K562 (cell line): ENCODE measurements at regions not wholly inside any gene's neighbourhood (a gene's known extent, or its start where the extent isn't known, plus 50 kb on each side); places are given as distances from the start of the nearest gene placed in this dataset.

Experiments used
- ATAC-seq: fragments of 200-7000 bp; cut with Tn5 transposase; 3 replicates; pipeline ENCODE4 v1.9.1; 2020; ENCODE audit warnings: moderate library complexity
- BruUV-seq: library from RNA; stranded (reverse); fragments of 400-500 nt; replicated peaks from 2 replicates; lab custom pipeline; 2021; lab: Mats Ljungman, UMichigan
- CTCF ChIA-PET: fragments of 300-600 bp; formaldehyde crosslinking; extraction: SDS; loops from one replicate; lab custom pipeline; 2021; ENCODE audit warnings: low intra/inter-chr PET ratio; lab: Yijun Ruan, JAX
- POLR2A ChIA-PET: fragments of 300-600, 350-650 bp; sonication (Branson Sonifier 250); formaldehyde crosslinking; extraction: SDS; loops from one replicate; lab custom pipeline; 2021; ENCODE audit warnings: antibody characterized with exemption, inconsistent platforms; lab: Yijun Ruan, JAX
- DNase-seq, 4 experiments: peaks; one replicate each; pipeline versions ENCODE4 v3.0.0 to v3.0.0-alpha.2; 2011 to 2018; ENCODE audit warnings: low spot score in 3 of 4, mixed read lengths in 3 of 4; ENCODE audit errors: extremely low read depth in 1 of 4
- FAIRE-seq: peaks from 2 replicates; lab custom pipeline; 2011; peaks lifted over from hg19 to GRCh38; lab: Jason Lieb, UNC
- H2AFZ ChIP-seq: 2 replicates; pipeline ENCODE4 v1.6.0; 2011; ENCODE audit warnings: low read depth, low read length, control low read depth, inconsistent platforms
- H3K27ac ChIP-seq: fragments of 200-600 bp; 3 replicates; pipeline ENCODE4 v1.8.0; 2011; ENCODE audit warnings: low read depth, mild to moderate bottlenecking, control low read depth, inconsistent platforms, low read length, moderate library complexity, mixed read lengths; ENCODE audit errors: extremely low read depth
- H3K27me3 ChIP-seq, 2 experiments: fragments of 300-600 bp in 1 of 2; 2 replicates in 1 of 2; 3 replicates in 1 of 2; pipeline versions ENCODE4 v1.6.0 to v1.8.0; 2011; ENCODE audit warnings: inconsistent platforms in 2 of 2, low read length in 2 of 2, mild to moderate bottlenecking in 1 of 2, mixed read lengths in 1 of 2, moderate library complexity in 1 of 2; ENCODE audit not compliant: control insufficient read depth in 2 of 2, insufficient read depth in 2 of 2
- H3K36me3 ChIP-seq: fragments of 300-600 bp; 3 replicates; pipeline ENCODE4 v1.8.0; 2011; ENCODE audit warnings: mild to moderate bottlenecking, low read length, inconsistent platforms; ENCODE audit not compliant: control insufficient read depth, insufficient read depth
- H3K4me1 ChIP-seq, 2 experiments: fragments of 200-600 bp in 1 of 2; replicated peaks in 1 of 2; 2 replicates in 1 of 2; 3 replicates in 1 of 2; pipeline versions ENCODE4 v1.5.1 to v1.8.0; 2011; ENCODE audit warnings: inconsistent platforms in 2 of 2, low read length in 2 of 2, mild to moderate bottlenecking in 1 of 2, mixed read lengths in 1 of 2, moderate library complexity in 1 of 2; ENCODE audit not compliant: control insufficient read depth in 2 of 2, insufficient read depth in 2 of 2
- H3K4me2 ChIP-seq: 2 replicates; pipeline ENCODE4 v1.6.1; 2011; ENCODE audit warnings: low read length, control low read depth, inconsistent platforms, mixed read lengths; ENCODE audit not compliant: insufficient read depth
- H3K4me3 ChIP-seq: fragments of 200-600 bp; sonication (generic), shearing (Covaris generic); 2 replicates; pipeline ENCODE4 v1.5.1; 2016; ENCODE audit warnings: control low read depth, inconsistent platforms
- H3K79me2 ChIP-seq: fragments of 200-600 bp; 3 replicates; pipeline ENCODE4 v1.8.0; 2011; ENCODE audit warnings: low read length, inconsistent platforms; ENCODE audit not compliant: control insufficient read depth, insufficient read depth
- H3K9ac ChIP-seq, 2 experiments: 2 replicates each; pipeline versions ENCODE4 v1.6.0 to v1.6.1; 2011; ENCODE audit warnings: low read depth in 2 of 2, low read length in 2 of 2, control low read depth in 1 of 2, inconsistent platforms in 1 of 2, mild to moderate bottlenecking in 1 of 2, mixed read lengths in 1 of 2; ENCODE audit not compliant: insufficient read depth in 1 of 2
- H3K9me1 ChIP-seq: one replicate; pipeline ENCODE4 v1.6.0; 2011; ENCODE audit warnings: inconsistent platforms, mild to moderate bottlenecking, low read length, moderate library complexity; ENCODE audit not compliant: control insufficient read depth, insufficient read depth
- H3K9me3 ChIP-seq: replicated peaks from 2 replicates; pipeline ENCODE4 v1.5.1; 2011; ENCODE audit warnings: low read depth, low read length, inconsistent platforms; ENCODE audit not compliant: control insufficient read depth, insufficient read depth
- H4K20me1 ChIP-seq: replicated peaks from 2 replicates; pipeline ENCODE4 v1.6.1; 2011; ENCODE audit warnings: low read length, inconsistent platforms, mixed read lengths; ENCODE audit not compliant: control insufficient read depth, insufficient read depth
- ATF1 ChIP-seq, 2 experiments: fragments of 450-650 bp in 1 of 2; IDR thresholded peaks; 2 replicates each; pipeline ENCODE4 v1.6.1; 2016; ENCODE audit warnings: missing compliant biosample characterization in 1 of 2, missing genetic modification characterization in 1 of 2
- ATF7 ChIP-seq: fragments of 450-650 bp; IDR thresholded peaks from 2 replicates; pipeline ENCODE4 v1.7.1; 2014; ENCODE audit warnings: mild to moderate bottlenecking, moderate library complexity
- CTCF ChIP-seq, 3 experiments: IDR thresholded peaks in 2 of 3; conservative IDR thresholded peaks in 1 of 3; 2 replicates each; pipeline ENCODE4 v1.5.1; 2011 to 2012; ENCODE audit warnings: low read length in 3 of 3, mild to moderate bottlenecking in 3 of 3, control low read depth in 2 of 3, improper control_type of control experiment in 1 of 3, inconsistent platforms in 1 of 3, low read depth in 1 of 3, mixed read lengths in 1 of 3, moderate library complexity in 1 of 3; ENCODE audit not compliant: insufficient read depth in 2 of 3
- GATAD2B ChIP-seq: fragments of 450-650 bp; IDR thresholded peaks from 2 replicates; pipeline ENCODE4 v1.6.1; 2017; ENCODE audit warnings: mild to moderate bottlenecking, borderline replicate concordance
- GTF2B ChIP-seq: IDR thresholded peaks from 2 replicates; pipeline ENCODE4 v1.6.1; 2011; ENCODE audit not compliant: insufficient read length; ENCODE audit errors: extremely low read depth
- PYGO2 ChIP-seq: fragments of 450-650 bp; IDR thresholded peaks from 2 replicates; pipeline ENCODE4 v1.6.1; 2016; ENCODE audit warnings: mild to moderate bottlenecking, missing genetic modification characterization, moderate library complexity, missing compliant biosample characterization
- SPI1 ChIP-seq: IDR thresholded peaks from 2 replicates; pipeline ENCODE4 v1.6.1; 2011; ENCODE audit warnings: low read depth, low read length, control low read depth, borderline replicate concordance
- TGIF2 ChIP-seq: sonication (generic); formaldehyde crosslinking; IDR thresholded peaks from 2 replicates; pipeline ENCODE4 v1.8.1; 2022; ENCODE audit warnings: mild to moderate bottlenecking, missing genetic modification reagents, moderate library complexity
- ZBED1 ChIP-seq: IDR thresholded peaks from 2 replicates; pipeline ENCODE4 v1.6.1; 2014
- ZNF395 ChIP-seq: fragments of 200-800 bp; sonication (Bioruptor generic); IDR thresholded peaks from 2 replicates; pipeline ENCODE4 v1.6.1; 2017; ENCODE audit warnings: missing genetic modification characterization, missing compliant biosample characterization
- WGBS: fragments of 100-300 bp; shearing (Covaris generic); methylation state at CpG from one replicate; pipeline ENCODE4 v1.1.6; 2016; ENCODE audit warnings: low coverage, mixed read lengths; ENCODE audit not compliant: insufficient coverage; ENCODE audit errors: missing lambda C conversion rate; 5-methylcytosine and 5-hydroxymethylcytosine counted together
- in situ Hi-C: fragments of 300-500 bp; cut with MboI; formaldehyde crosslinking; loops from 4 replicates; pipeline ENCODE4 v1.15.0; 2018; ENCODE audit warnings: inconsistent platforms, mixed read lengths
- intact Hi-C: fragments of 100-400 bp; cut with micrococcal nuclease; formaldehyde crosslinking; loops from 2 replicates; pipeline ENCODE4 v1.14.2; 2022

- peaks cover 3% of the 10 kb centered on the region for H3K9me1 ChIP-seq
- H3K27ac ChIP-seq, result no peak overlapping the region
- intact Hi-C loops (no loop called here), in situ Hi-C loops (no loop called here)
- H3K4me2 ChIP-seq, result no peak overlapping the region
- no TSS peak for BruUV-seq
- no peak overlapping the region for H2AFZ ChIP-seq
- no peak for TF ChIP-seq ZNF395 (CRISPR knock-in tag)
- TF ChIP-seq ZBED1, result no peak
- TF ChIP-seq CTCF (IDR thresholded peaks at IDR 0.05 in 2 of 3, conservative IDR thresholded peaks at IDR 0.05 in 1 of 3; ENCODE audit: insufficient read depth in 2 of 3, low read depth in 1 of 3, low read length in 3 of 3), result peak in 2 of 3 experiments; percentile 33 to 38; a peak in 2 of 6 replicates
- no peak for TF ChIP-seq ATF1 (CRISPR knock-in tag; IDR thresholded peaks at IDR 0.05)
- no peak for TF ChIP-seq ATF1 (tag; IDR thresholded peaks at IDR 0.05)
- TF ChIP-seq GATAD2B, result no peak
- no peak for TF ChIP-seq GTF2B
- TF ChIP-seq ATF7, result no peak
- TF ChIP-seq TGIF2, result no peak
- peak; percentile 93 for TF ChIP-seq SPI1
- TF ChIP-seq PYGO2, result no peak
- no peaks in the 10 kb centered on the region for H3K4me1 ChIP-seq
- peaks cover 0 to 7% of the 10 kb centered on the region in 2 experiments; a peak in 2 of 5 replicates for H3K27me3 ChIP-seq
- CTCF ChIA-PET, result no interaction called here
- DNase-seq (peak; percentile 3 to 31 (median 16)), ATAC-seq (peak; percentile 65; the same call in 2 of the 3 replicates), FAIRE-seq (no peak)
- no peaks in the 10 kb centered on the region for H3K36me3 ChIP-seq
- H3K9me3 ChIP-seq, result no peaks in the 10 kb centered on the region
- WGBS, result 0% methylated on average over 2 of the region's 2 CpGs
- H3K9ac ChIP-seq, result no peak overlapping the region
- no peaks in the 10 kb centered on the region for H3K79me2 ChIP-seq
- POLR2A ChIA-PET, result no interaction called here
- H4K20me1 ChIP-seq, result no peaks in the 10 kb centered on the region
- H3K4me3 ChIP-seq, result no peak overlapping the region
Measured at GRCh38 chr15:79540551-79540950, 108.4 kb downstream of the MINAR1 start.
